Neural cell (in vitro differentiated cells): ENCODE measurements at regions not wholly inside any gene's neighbourhood (a gene's known extent, or its start where the extent isn't known, plus 50 kb on each side); places are given as distances from the start of the nearest gene placed in this dataset.

Experiments
- H2AFZ ChIP-seq: fragments of 200-600, 300-800 bp; sonication (generic), shearing (Covaris generic); 2 replicates; pipeline ENCODE4 v1.6.0; 2014; ENCODE audit warnings: low read depth, mild to moderate bottlenecking, antibody characterized with exemption, low read length, moderate library complexity
- H3F3A ChIP-seq: fragments of 200-600 bp; shearing (Covaris generic); 2 replicates; pipeline ENCODE4 v1.6.1; 2016; ENCODE audit warnings: mild to moderate bottlenecking, moderate library complexity, mixed read lengths, antibody characterized with exemption, low read length; ENCODE audit not compliant: insufficient read depth, poor library complexity, severe bottlenecking
- H3K27ac ChIP-seq: fragments of 200-600, 300-800 bp; sonication (generic), shearing (Covaris generic); 2 replicates; pipeline ENCODE4 v1.5.1; 2014; ENCODE audit warnings: mild to moderate bottlenecking, low read length, moderate library complexity
- H3K27me3 ChIP-seq: fragments of 300-800, 200-600 bp; sonication (generic), shearing (Covaris generic); 2 replicates; pipeline ENCODE4 v1.6.0; 2014; ENCODE audit warnings: mild to moderate bottlenecking, low read depth, low read length, moderate library complexity; ENCODE audit not compliant: insufficient read depth
- H3K36me3 ChIP-seq: fragments of 300-800, 200-600 bp; sonication (generic), shearing (Covaris generic); 2 replicates; pipeline ENCODE4 v1.5.1; 2014; ENCODE audit warnings: mild to moderate bottlenecking, antibody characterized with exemption, low read length, moderate library complexity; ENCODE audit not compliant: insufficient read depth
- H3K4me2 ChIP-seq: fragments of 300-800, 200-600 bp; sonication (generic), shearing (Covaris generic); 2 replicates; pipeline ENCODE4 v1.6.0; 2014; ENCODE audit warnings: mild to moderate bottlenecking, low read length
- H3K4me3 ChIP-seq: fragments of 300-800, 200-600 bp; sonication (generic), shearing (Covaris generic); 2 replicates; pipeline ENCODE4 v1.5.1; 2014; ENCODE audit warnings: mild to moderate bottlenecking, low read length, moderate library complexity
- H3K79me2 ChIP-seq: fragments of 200-600 bp; shearing (Covaris generic); replicated peaks from 2 replicates; pipeline ENCODE4 v1.6.0; 2014; ENCODE audit warnings: mild to moderate bottlenecking, low read length, moderate library complexity; ENCODE audit not compliant: insufficient read depth
- H3K9ac ChIP-seq: fragments of 300-800, 200-600 bp; sonication (generic), shearing (Covaris generic); 2 replicates; pipeline ENCODE4 v1.6.1; 2016; ENCODE audit warnings: mild to moderate bottlenecking, low read length, mixed read lengths
- H3K9me2 ChIP-seq: fragments of 200-600 bp; shearing (Covaris generic); 2 replicates; pipeline ENCODE4 v1.6.1; 2016; ENCODE audit warnings: mild to moderate bottlenecking, low read length, mixed read lengths; ENCODE audit not compliant: insufficient read depth
- H3K9me3 ChIP-seq: fragments of 200-600, 300-800 bp; sonication (generic), shearing (Covaris generic); 2 replicates; pipeline ENCODE4 v1.6.1; 2016; ENCODE audit warnings: mild to moderate bottlenecking, mixed run types, low read length, moderate library complexity, mixed read lengths
- H4K20me1 ChIP-seq: fragments of 200-600 bp; shearing (Covaris generic); 2 replicates; pipeline ENCODE4 v1.6.1; 2016; ENCODE audit warnings: mild to moderate bottlenecking, mixed run types; ENCODE audit not compliant: insufficient read depth
- CTCF ChIP-seq: fragments of 450-650 bp; IDR thresholded peaks from 2 replicates; pipeline ENCODE4 v1.5.1; 2014; ENCODE audit warnings: antibody characterized with exemption, mild to moderate bottlenecking, moderate library complexity; ENCODE audit not compliant: poor library complexity, severe bottlenecking
- EZH2 ChIP-seq: fragments of 200-600, 300-800 bp; shearing (Covaris generic), sonication (generic); IDR thresholded peaks from 2 replicates; pipeline ENCODE4 v1.6.1; 2014; ENCODE audit warnings: antibody characterized with exemption, low read length, borderline replicate concordance, mild to moderate bottlenecking; ENCODE audit not compliant: insufficient read depth, poor library complexity, severe bottlenecking
- MXI1 ChIP-seq: fragments of 450-650 bp; conservative IDR thresholded peaks from 2 replicates; pipeline ENCODE4 v1.6.1; 2014; ENCODE audit warnings: antibody characterized with exemption, mild to moderate bottlenecking; ENCODE audit not compliant: poor library complexity, severe bottlenecking
- POLR2AphosphoS5 ChIP-seq: IDR thresholded peaks from 2 replicates; pipeline ENCODE4 v1.6.1; 2012
- REST ChIP-seq: IDR thresholded peaks from 2 replicates; pipeline ENCODE4 v1.6.1; 2012; ENCODE audit warnings: borderline replicate concordance
- SMC3 ChIP-seq: fragments of 450-650 bp; conservative IDR thresholded peaks from 2 replicates; pipeline ENCODE4 v1.6.1; 2014; ENCODE audit warnings: antibody characterized with exemption, mild to moderate bottlenecking, moderate library complexity; ENCODE audit not compliant: poor library complexity
- TAF1 ChIP-seq: IDR thresholded peaks from 2 replicates; pipeline ENCODE4 v1.6.1; 2012; ENCODE audit warnings: low read depth

- no peak overlapping the region for H2AFZ ChIP-seq
- H3K27ac ChIP-seq, result no peak overlapping the region
Observed at GRCh38 chr7:142331941-142332340, 74.1 kb upstream of the PRSS58 start.

GRCh38 chr7:142329062-142329790 is 71.4 kb upstream of the PRSS58 start:
- Histone ChIP-seq H3K4me2 (no peak overlapping the region), H3K79me2 (no peaks in the 10 kb centered on the region), H3K9ac (no peak overlapping the region), H3K27me3 (no peaks in the 10 kb centered on the region), H4K20me1 (no peaks in the 10 kb centered on the region), H3K4me3 (no peak overlapping the region), H3K36me3 (no peaks in the 10 kb centered on the region), H3K9me2 (no peaks in the 10 kb centered on the region), H3F3A (no peaks in the 10 kb centered on the region), H2AFZ (no peak overlapping the region), H3K27ac (no peak overlapping the region), H3K9me3 (no peaks in the 10 kb centered on the region)
- TF ChIP-seq TAF1, result no peak
- no peak for TF ChIP-seq SMC3
- no peak for TF ChIP-seq CTCF
- no peak for TF ChIP-seq POLR2AphosphoS5
- TF ChIP-seq MXI1, result no peak
- TF ChIP-seq REST, result no peak

More at GRCh38 chr7:142331941-142332340, 74.1 kb upstream of the PRSS58 start:
- H3K4me2 ChIP-seq, result no peak overlapping the region
- H3K27me3 ChIP-seq, result no peaks in the 10 kb centered on the region
- H4K20me1 ChIP-seq, result no peaks in the 10 kb centered on the region
- no peaks in the 10 kb centered on the region for H3K9me2 ChIP-seq
- no peaks in the 10 kb centered on the region for H3F3A ChIP-seq
- no peaks in the 10 kb centered on the region for H3K9me3 ChIP-seq
- H3K79me2 ChIP-seq, result no peaks in the 10 kb centered on the region
- no peak overlapping the region for H3K4me3 ChIP-seq
- H3K9ac ChIP-seq, result no peak overlapping the region
- TF ChIP-seq CTCF (no peak), REST (no peak), TAF1 (no peak), SMC3 (no peak), EZH2 (no peak)
- no peaks in the 10 kb centered on the region for H3K36me3 ChIP-seq
